ENCODE measurements at regions not wholly inside any gene's neighbourhood (a gene's known extent, or its start where the extent isn't known, plus 50 kb on each side); places are given as distances from the start of the nearest gene placed in this dataset.

- TF ChIP-seq EZH2 (IDR thresholded peaks at IDR 0.05; ENCODE audit: low read length) = no peak
- TF ChIP-seq, protein P1, sequence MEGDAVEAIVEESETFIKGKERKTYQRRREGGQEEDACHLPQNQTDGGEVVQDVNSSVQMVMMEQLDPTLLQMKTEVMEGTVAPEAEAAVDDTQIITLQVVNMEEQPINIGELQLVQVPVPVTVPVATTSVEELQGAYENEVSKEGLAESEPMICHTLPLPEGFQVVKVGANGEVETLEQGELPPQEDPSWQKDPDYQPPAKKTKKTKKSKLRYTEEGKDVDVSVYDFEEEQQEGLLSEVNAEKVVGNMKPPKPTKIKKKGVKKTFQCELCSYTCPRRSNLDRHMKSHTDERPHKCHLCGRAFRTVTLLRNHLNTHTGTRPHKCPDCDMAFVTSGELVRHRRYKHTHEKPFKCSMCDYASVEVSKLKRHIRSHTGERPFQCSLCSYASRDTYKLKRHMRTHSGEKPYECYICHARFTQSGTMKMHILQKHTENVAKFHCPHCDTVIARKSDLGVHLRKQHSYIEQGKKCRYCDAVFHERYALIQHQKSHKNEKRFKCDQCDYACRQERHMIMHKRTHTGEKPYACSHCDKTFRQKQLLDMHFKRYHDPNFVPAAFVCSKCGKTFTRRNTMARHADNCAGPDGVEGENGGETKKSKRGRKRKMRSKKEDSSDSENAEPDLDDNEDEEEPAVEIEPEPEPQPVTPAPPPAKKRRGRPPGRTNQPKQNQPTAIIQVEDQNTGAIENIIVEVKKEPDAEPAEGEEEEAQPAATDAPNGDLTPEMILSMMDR (optimal IDR thresholded peaks at IDR 0.05 in 1 of 3, IDR thresholded peaks at IDR 0.05 in 1 of 3, conservative IDR thresholded peaks at IDR 0.05 in 1 of 3; ENCODE audit: extremely low read depth in 1 of 3, insufficient read depth in 2 of 3, low read length in 3 of 3) = no peak
- H4K20me1 ChIP-seq (ENCODE audit: control insufficient read depth, extremely low read depth, insufficient read depth, low read length) = no peaks in the 10 kb centered on the region
- H2AFZ ChIP-seq (ENCODE audit: control insufficient read depth, low read length) = no peak overlapping the region
- FAIRE-seq (no peak), DNase-seq (ENCODE audit: low read depth, low spot score) (no peak)
- no peak overlapping the region for H3K4me2 ChIP-seq (ENCODE audit: control insufficient read depth, extremely low read depth, insufficient read depth, low read depth, low read length)
- no peaks in the 10 kb centered on the region for H3K9me3 ChIP-seq (ENCODE audit: control insufficient read depth, low read depth, low read length)
- dilution Hi-C loops (cut with MboI; ENCODE audit: extremely low pct_ligation_motif_present, low sequenced_read_pairs) = no loop called here
- H3K4me1 ChIP-seq (ENCODE audit: control insufficient read depth, extremely low read depth, insufficient read depth, low read length) = no peaks in the 10 kb centered on the region
- H3K36me3 ChIP-seq (ENCODE audit: control insufficient read depth in 2 of 2, extremely low read depth in 1 of 2, insufficient read depth in 2 of 2, low read length in 2 of 2) = no peaks in the 10 kb centered on the region
- no peak overlapping the region for H3K27ac ChIP-seq (ENCODE audit: control insufficient read depth, insufficient read depth, low read length)
- no peaks in the 10 kb centered on the region for H3K9me1 ChIP-seq (ENCODE audit: control insufficient read depth, extremely low read depth, insufficient read depth, low read length)
- H3K9ac ChIP-seq (ENCODE audit: control insufficient read depth, extremely low read depth, insufficient read depth, low read length) = no peak overlapping the region
- H3K79me2 ChIP-seq (ENCODE audit: control insufficient read depth, insufficient read depth, low read length) = no peaks in the 10 kb centered on the region
- no peaks in the 10 kb centered on the region for H3K27me3 ChIP-seq (ENCODE audit: control insufficient read depth, extremely low read depth, insufficient read depth, low read length)
- no peak overlapping the region for H3K4me3 ChIP-seq (ENCODE audit: control insufficient read depth in 2 of 3, extremely low read depth in 1 of 3, insufficient read depth in 2 of 3, low read depth in 1 of 3, low read length in 3 of 3)
Observed at GRCh38 chr5:91263898-91264297, 119.2 kb downstream of the ARRDC3 start.

DNA sequence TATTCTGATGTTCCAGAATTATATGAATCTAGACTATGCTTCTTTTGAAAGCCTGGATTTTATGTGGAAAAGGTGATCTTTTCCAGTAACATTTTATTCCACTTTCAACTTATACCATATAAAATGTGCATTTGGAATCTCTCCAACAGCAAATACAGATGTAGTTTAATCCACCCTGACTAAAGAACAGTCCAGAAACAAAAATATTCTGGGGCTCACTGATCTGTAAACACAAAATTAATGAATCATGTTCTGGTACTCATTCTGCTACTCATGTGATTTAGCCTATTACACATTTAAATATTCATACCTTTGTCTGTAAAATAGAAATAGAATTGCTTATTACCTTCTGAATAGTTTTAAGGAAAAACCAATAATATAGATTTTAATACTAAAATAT, 125.8 kb downstream of the ARRDC3 start:
- no peaks in the 10 kb centered on the region for H3K36me3 ChIP-seq (ENCODE audit: control insufficient read depth in 2 of 2, extremely low read depth in 1 of 2, insufficient read depth in 2 of 2, low read length in 2 of 2)
- no peak overlapping the region for H3K4me3 ChIP-seq (ENCODE audit: control insufficient read depth in 2 of 3, extremely low read depth in 1 of 3, insufficient read depth in 2 of 3, low read depth in 1 of 3, low read length in 3 of 3)
- H3K27me3 ChIP-seq (ENCODE audit: control insufficient read depth, extremely low read depth, insufficient read depth, low read length) = no peaks in the 10 kb centered on the region
- TF ChIP-seq EZH2 (IDR thresholded peaks at IDR 0.05; ENCODE audit: low read length) = no peak
- TF ChIP-seq, protein P1 (optimal IDR thresholded peaks at IDR 0.05 in 1 of 3, IDR thresholded peaks at IDR 0.05 in 1 of 3, conservative IDR thresholded peaks at IDR 0.05 in 1 of 3; ENCODE audit: extremely low read depth in 1 of 3, insufficient read depth in 2 of 3, low read length in 3 of 3) = no peak
- H3K9me1 ChIP-seq (ENCODE audit: control insufficient read depth, extremely low read depth, insufficient read depth, low read length) = no peaks in the 10 kb centered on the region
- no peak overlapping the region for H3K9ac ChIP-seq (ENCODE audit: control insufficient read depth, extremely low read depth, insufficient read depth, low read length)
- FAIRE-seq = no peak
- no peak overlapping the region for H3K4me2 ChIP-seq (ENCODE audit: control insufficient read depth, extremely low read depth, insufficient read depth, low read depth, low read length)
- H2AFZ ChIP-seq (ENCODE audit: control insufficient read depth, low read length) = no peak overlapping the region
- no peak for DNase-seq (ENCODE audit: low read depth, low spot score)
- no peaks in the 10 kb centered on the region for H3K9me3 ChIP-seq (ENCODE audit: control insufficient read depth, low read depth, low read length)
- dilution Hi-C loops (cut with MboI; ENCODE audit: extremely low pct_ligation_motif_present, low sequenced_read_pairs) = no loop called here
- H3K4me1 ChIP-seq (ENCODE audit: control insufficient read depth, extremely low read depth, insufficient read depth, low read length) = no peaks in the 10 kb centered on the region
- H3K79me2 ChIP-seq (ENCODE audit: control insufficient read depth, insufficient read depth, low read length) = no peaks in the 10 kb centered on the region
- no peak overlapping the region for H3K27ac ChIP-seq (ENCODE audit: control insufficient read depth, insufficient read depth, low read length)
- no peaks in the 10 kb centered on the region for H4K20me1 ChIP-seq (ENCODE audit: control insufficient read depth, extremely low read depth, insufficient read depth, low read length)
